Endothelial cell (in vitro differentiated cells): ENCODE measurements at regions not wholly inside any gene's neighbourhood (a gene's known extent, or its start where the extent isn't known, plus 50 kb on each side); places are given as distances from the start of the nearest gene placed in this dataset.

Experiments
- DNase-seq: peaks from one replicate; pipeline ENCODE4 v3.0.0; 2021; ENCODE audit warnings: low spot score
- H3K27ac Mint-ChIP-seq: one replicate; pipeline ENCODE4 v1.8.0; 2021; ENCODE audit warnings: mixed read lengths, inconsistent platforms; ENCODE audit not compliant: unreplicated experiment
- H3K27me3 Mint-ChIP-seq: one replicate; pipeline ENCODE4 v1.8.0; 2021; ENCODE audit warnings: mild to moderate bottlenecking, moderate library complexity, mixed read lengths, inconsistent platforms; ENCODE audit not compliant: unreplicated experiment
- H3K36me3 Mint-ChIP-seq: one replicate; pipeline ENCODE4 v1.8.0; 2021; ENCODE audit warnings: mild to moderate bottlenecking, low read depth, mixed read lengths, inconsistent platforms; ENCODE audit not compliant: unreplicated experiment
- H3K4me1 Mint-ChIP-seq: one replicate; pipeline ENCODE4 v1.8.0; 2021; ENCODE audit warnings: mild to moderate bottlenecking, mixed read lengths, inconsistent platforms; ENCODE audit not compliant: unreplicated experiment
- H3K4me3 Mint-ChIP-seq: one replicate; pipeline ENCODE4 v1.8.0; 2021; ENCODE audit warnings: mild to moderate bottlenecking, mixed read lengths, inconsistent platforms; ENCODE audit not compliant: unreplicated experiment
- H3K9me3 Mint-ChIP-seq: one replicate; pipeline ENCODE4 v1.8.0; 2021; ENCODE audit warnings: mixed read lengths, inconsistent platforms; ENCODE audit not compliant: unreplicated experiment
- TF ChIP-seq, protein P1 (sequence below): fragments of 200-600 bp; sonication (generic); IDR thresholded peaks from one replicate; pipeline ENCODE4 v1.5.0; 2021; ENCODE audit warnings: antibody characterized with exemption; ENCODE audit not compliant: unreplicated experiment

DNA sequence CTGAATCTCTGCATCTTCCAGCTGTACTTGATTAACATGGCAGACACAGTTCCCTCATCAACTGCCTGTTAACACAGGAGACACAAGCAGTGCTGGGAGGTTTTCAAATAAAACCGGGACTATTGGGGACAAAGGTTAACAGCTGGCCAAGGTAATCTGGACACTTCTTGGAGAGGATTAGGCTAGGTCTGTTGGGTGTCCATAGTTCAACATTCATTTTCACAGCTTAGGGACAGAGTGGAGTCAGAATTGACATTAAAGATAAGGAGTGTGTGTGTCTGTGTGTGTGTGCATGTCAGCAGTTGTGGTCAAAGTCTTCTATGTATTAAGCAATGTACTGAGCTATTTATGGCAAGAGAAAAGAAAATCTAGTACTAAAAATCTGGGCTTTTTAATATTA lies 216.2 kb downstream of the MED10 start:
- no peaks in the 10 kb centered on the region for H3K27me3 Mint-ChIP-seq
- no peak overlapping the region for H3K27ac Mint-ChIP-seq
- TF ChIP-seq, protein P1, sequence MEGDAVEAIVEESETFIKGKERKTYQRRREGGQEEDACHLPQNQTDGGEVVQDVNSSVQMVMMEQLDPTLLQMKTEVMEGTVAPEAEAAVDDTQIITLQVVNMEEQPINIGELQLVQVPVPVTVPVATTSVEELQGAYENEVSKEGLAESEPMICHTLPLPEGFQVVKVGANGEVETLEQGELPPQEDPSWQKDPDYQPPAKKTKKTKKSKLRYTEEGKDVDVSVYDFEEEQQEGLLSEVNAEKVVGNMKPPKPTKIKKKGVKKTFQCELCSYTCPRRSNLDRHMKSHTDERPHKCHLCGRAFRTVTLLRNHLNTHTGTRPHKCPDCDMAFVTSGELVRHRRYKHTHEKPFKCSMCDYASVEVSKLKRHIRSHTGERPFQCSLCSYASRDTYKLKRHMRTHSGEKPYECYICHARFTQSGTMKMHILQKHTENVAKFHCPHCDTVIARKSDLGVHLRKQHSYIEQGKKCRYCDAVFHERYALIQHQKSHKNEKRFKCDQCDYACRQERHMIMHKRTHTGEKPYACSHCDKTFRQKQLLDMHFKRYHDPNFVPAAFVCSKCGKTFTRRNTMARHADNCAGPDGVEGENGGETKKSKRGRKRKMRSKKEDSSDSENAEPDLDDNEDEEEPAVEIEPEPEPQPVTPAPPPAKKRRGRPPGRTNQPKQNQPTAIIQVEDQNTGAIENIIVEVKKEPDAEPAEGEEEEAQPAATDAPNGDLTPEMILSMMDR = no peak
- no peak overlapping the region for H3K4me3 Mint-ChIP-seq
- no peaks in the 10 kb centered on the region for H3K9me3 Mint-ChIP-seq
- no peaks in the 10 kb centered on the region for H3K4me1 Mint-ChIP-seq
- H3K36me3 Mint-ChIP-seq = no peaks in the 10 kb centered on the region
- no peak for DNase-seq

DNA sequence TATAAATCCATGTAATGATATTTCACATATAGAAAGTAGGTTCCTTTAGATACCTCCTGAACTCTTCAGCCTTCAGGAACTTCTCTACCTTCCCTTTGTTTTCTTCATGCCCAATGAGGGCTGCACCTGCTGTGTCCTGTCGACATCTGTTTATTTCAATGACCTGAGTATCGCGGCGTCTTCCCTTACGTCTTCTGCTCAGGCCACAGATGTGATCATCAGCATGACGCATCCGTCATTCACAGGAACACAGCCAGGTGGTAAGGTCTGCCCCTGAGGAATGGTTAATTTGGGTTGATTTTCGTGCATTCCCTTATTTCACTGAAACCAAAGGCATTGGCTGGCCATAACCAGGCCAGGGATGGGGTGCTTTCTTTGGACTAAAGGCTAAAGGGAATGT lies 217.1 kb downstream of the MED10 start:
- no peaks in the 10 kb centered on the region for H3K36me3 Mint-ChIP-seq
- no peaks in the 10 kb centered on the region for H3K27me3 Mint-ChIP-seq
- TF ChIP-seq, protein P1 = no peak
- DNase-seq = no peak
- H3K27ac Mint-ChIP-seq = no peak overlapping the region
- no peaks in the 10 kb centered on the region for H3K9me3 Mint-ChIP-seq
- no peaks in the 10 kb centered on the region for H3K4me1 Mint-ChIP-seq
- H3K4me3 Mint-ChIP-seq = no peak overlapping the region

DNA sequence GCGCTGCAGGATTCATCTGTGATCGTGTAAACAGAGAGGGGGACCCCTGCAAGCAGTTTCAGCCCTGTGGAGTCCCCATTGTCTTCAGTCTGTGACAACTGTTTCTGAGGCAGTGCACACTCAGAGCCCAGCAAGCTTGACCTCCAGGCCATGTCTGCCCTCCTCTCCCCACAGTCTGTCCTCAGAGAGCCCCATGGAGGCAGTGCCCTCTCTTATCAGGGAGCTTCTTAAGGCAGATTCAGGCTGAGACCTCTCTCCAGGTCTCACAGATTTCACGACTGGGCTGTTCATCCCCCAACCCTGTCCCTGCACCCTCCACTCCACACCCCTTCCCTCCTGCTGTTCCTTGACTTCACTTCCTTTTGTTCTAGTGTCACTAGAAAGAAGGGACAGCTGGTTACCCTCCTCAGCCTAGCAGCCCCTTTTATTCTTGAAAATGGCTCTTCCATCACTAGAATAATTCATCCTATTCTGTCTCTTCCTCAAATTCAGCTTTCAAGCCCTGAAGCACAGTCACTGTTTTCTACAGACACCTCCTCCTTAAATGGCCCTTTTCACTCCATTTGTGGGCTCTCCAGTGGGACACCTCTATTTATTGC lies 218.4 kb downstream of the MED10 start:
- no peak overlapping the region for H3K27ac Mint-ChIP-seq
- no peak for DNase-seq
- H3K9me3 Mint-ChIP-seq = no peaks in the 10 kb centered on the region
- peaks cover 2% of the 10 kb centered on the region for H3K27me3 Mint-ChIP-seq
- no peaks in the 10 kb centered on the region for H3K4me1 Mint-ChIP-seq
- TF ChIP-seq, protein P1 = no peak
- H3K4me3 Mint-ChIP-seq = no peak overlapping the region
- H3K36me3 Mint-ChIP-seq = no peaks in the 10 kb centered on the region

DNA sequence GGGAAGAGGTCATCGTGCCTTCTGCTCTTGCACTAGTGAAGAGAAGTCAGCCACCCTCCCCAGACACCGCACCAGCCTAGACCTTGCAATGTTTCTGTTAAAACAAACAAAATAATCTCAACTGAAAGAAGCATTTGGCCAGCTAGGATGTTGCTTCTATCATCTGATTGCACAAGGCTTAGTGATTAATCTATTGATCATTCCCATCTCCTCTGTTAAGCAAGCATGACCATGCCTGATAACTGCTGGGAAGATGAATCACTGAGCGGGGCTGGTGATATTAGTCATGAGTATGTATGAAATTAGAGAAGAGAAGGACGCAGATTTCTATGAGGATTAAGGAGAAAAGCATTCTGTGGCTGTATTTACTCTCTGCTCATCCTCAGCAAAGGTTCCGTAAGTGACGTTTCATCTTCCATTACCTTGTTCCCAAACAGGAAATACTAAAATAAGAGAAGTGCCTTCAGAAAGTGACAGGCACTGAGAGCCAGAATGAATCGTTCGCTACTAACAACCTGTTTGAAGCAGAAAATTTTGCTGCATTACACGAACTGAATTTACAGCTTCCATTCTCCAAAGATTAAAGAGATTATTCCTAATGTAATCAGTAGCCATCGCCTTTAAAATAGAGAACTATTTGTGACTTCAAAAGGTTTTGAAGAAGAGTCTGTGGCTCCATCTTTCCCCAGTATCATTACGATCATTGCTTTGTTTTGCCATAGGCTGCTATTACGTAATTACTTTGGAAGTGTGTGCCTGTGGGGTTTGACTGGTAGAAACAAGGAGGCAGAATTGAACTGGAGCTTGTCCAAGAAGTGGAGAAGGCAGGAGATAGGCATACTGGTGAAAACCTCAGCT lies 219.1 kb downstream of the MED10 start:
- no peaks in the 10 kb centered on the region for H3K4me1 Mint-ChIP-seq
- TF ChIP-seq, protein P1 = no peak
- no peak for DNase-seq

DNA sequence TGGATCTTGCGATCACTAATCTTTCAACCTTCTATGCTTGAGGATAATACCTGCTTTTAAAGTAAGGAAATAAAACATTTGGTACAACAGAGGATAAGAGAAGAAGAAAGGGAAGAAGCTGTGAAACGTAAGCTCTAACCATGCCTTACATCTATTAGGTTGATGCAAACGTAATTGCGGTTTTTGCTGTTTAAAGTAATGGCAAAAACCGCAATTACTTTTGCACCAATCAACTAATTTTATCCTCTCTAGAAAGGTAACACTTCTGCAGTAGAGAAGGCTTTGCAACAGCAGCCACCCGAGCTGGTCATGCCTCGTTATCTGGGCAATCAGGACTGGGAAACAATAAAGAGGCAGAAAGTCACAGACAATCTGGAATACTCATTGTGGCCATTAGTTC lies 224.1 kb downstream of the MED10 start:
- Mint-ChIP-seq H3K27me3 (peaks cover 2% of the 10 kb centered on the region), H3K9me3 (no peaks in the 10 kb centered on the region), H3K4me1 (no peaks in the 10 kb centered on the region)

More for the DNA sequence above, 219.1 kb downstream of the MED10 start:
- H3K36me3 Mint-ChIP-seq = no peaks in the 10 kb centered on the region
- H3K9me3 Mint-ChIP-seq = no peaks in the 10 kb centered on the region
- H3K27me3 Mint-ChIP-seq = peaks cover 2% of the 10 kb centered on the region
- H3K4me3 Mint-ChIP-seq = no peak overlapping the region
- no peak overlapping the region for H3K27ac Mint-ChIP-seq

More for the DNA sequence above, 224.1 kb downstream of the MED10 start:
- no peak for DNase-seq
- TF ChIP-seq, protein P1 = no peak
- Mint-ChIP-seq H3K27ac (no peak overlapping the region), H3K36me3 (no peaks in the 10 kb centered on the region), H3K4me3 (no peak overlapping the region)
